ENCODE measurements at regions not wholly inside any gene's neighbourhood (a gene's known extent, or its start where the extent isn't known, plus 50 kb on each side); places are given as distances from the start of the nearest gene placed in this dataset.

DNA sequence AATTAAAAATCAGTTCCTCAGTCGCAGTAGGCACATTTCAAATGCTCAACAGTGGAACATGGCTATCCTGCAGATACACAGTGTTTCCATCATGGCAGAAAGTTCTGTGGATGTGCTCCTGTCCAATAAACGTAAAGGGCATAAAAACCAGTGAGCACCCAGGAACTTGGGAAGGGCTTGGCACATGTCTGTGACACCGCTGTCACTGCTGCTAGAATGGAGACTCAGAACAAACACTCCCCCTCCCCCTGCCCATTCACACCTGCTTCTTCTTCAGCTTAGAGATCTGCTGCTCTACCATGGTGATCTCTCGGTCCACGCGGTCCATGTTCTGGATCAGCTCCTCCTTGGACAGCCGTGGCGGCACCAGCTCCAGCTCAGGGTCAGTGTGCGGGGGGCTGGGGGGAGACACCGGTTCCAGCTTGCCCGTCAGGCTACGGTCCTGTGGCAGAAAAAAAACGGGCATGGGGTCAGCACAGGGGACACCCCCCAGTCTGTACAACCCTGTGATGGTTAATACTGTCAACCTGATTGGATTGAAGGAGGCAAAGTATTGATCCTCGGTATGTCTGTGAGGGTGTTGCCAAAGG is 94.6 kb downstream of the NCOR2 start:
- TF ChIP-seq, protein P1, sequence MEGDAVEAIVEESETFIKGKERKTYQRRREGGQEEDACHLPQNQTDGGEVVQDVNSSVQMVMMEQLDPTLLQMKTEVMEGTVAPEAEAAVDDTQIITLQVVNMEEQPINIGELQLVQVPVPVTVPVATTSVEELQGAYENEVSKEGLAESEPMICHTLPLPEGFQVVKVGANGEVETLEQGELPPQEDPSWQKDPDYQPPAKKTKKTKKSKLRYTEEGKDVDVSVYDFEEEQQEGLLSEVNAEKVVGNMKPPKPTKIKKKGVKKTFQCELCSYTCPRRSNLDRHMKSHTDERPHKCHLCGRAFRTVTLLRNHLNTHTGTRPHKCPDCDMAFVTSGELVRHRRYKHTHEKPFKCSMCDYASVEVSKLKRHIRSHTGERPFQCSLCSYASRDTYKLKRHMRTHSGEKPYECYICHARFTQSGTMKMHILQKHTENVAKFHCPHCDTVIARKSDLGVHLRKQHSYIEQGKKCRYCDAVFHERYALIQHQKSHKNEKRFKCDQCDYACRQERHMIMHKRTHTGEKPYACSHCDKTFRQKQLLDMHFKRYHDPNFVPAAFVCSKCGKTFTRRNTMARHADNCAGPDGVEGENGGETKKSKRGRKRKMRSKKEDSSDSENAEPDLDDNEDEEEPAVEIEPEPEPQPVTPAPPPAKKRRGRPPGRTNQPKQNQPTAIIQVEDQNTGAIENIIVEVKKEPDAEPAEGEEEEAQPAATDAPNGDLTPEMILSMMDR (conservative IDR thresholded peaks at IDR 0.05; ENCODE audit: low read length) = no peak
- no peak for TF ChIP-seq EZH2phosphoT487 (IDR thresholded peaks at IDR 0.05; ENCODE audit: borderline replicate concordance, low read depth, low read length)

Measured in OCI-LY7 (cell line).